ENCODE measurements at regions not wholly inside any gene's neighbourhood (a gene's known extent, or its start where the extent isn't known, plus 50 kb on each side); places are given as distances from the start of the nearest gene placed in this dataset.

GRCh38 chr10:129126982-129127381, 340.1 kb upstream of the MGMT start:
- no peaks in the 10 kb centered on the region for H3K36me3 Mint-ChIP-seq
- H3K4me1 Mint-ChIP-seq (ENCODE audit: unreplicated experiment), result no peaks in the 10 kb centered on the region
- peaks cover 16% of the 10 kb centered on the region for H3K27me3 Mint-ChIP-seq
- H3K27ac Mint-ChIP-seq, result no peak overlapping the region
- no peak overlapping the region for H3K4me3 Mint-ChIP-seq
- peak; percentile 22 for DNase-seq (ENCODE audit: extremely low spot score, unreplicated experiment)
- TF ChIP-seq, protein P1, sequence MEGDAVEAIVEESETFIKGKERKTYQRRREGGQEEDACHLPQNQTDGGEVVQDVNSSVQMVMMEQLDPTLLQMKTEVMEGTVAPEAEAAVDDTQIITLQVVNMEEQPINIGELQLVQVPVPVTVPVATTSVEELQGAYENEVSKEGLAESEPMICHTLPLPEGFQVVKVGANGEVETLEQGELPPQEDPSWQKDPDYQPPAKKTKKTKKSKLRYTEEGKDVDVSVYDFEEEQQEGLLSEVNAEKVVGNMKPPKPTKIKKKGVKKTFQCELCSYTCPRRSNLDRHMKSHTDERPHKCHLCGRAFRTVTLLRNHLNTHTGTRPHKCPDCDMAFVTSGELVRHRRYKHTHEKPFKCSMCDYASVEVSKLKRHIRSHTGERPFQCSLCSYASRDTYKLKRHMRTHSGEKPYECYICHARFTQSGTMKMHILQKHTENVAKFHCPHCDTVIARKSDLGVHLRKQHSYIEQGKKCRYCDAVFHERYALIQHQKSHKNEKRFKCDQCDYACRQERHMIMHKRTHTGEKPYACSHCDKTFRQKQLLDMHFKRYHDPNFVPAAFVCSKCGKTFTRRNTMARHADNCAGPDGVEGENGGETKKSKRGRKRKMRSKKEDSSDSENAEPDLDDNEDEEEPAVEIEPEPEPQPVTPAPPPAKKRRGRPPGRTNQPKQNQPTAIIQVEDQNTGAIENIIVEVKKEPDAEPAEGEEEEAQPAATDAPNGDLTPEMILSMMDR (conservative IDR thresholded peaks at IDR 0.05), result no peak
- H3K9me3 Mint-ChIP-seq, result no peaks in the 10 kb centered on the region

DNA sequence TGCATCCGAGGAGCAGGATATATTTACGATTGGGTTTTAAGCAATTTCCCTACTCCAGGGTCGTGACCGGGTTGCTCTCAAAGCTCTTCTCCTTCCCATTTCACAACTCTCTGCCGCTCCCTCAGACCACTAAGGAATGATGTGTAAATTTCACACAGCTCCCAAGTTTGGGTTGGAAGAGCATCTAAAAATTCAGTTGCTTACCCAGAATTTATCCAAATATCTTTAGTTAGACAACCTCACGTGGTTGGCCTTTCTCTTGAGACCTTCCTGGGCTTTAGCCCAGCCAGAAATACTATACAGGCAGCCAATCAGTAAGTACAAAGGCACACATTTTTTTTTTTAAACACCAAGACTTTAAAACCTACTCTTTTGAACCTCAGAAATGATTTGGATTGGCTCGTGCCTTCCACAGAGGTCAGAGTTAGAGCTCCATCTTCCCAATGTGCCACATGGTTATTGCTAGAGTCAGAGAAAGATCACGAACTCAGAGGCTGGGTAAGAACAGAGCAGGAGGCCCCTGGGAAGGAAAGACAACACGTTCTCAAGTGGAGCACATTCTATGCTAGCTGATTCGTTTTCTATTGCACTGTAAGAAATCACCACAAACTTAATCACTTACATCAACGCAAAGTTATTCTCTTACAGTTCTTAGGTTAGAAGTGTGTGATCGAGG, 335.4 kb upstream of the MGMT start:
- peaks cover 16% of the 10 kb centered on the region for H3K4me1 Mint-ChIP-seq (ENCODE audit: unreplicated experiment)
- DNase-seq (ENCODE audit: extremely low spot score, unreplicated experiment), result peak; percentile 16
- H3K27me3 Mint-ChIP-seq, result peaks cover 33% of the 10 kb centered on the region
- TF ChIP-seq, protein P1 (conservative IDR thresholded peaks at IDR 0.05), result no peak
- no peaks in the 10 kb centered on the region for H3K36me3 Mint-ChIP-seq
- H3K4me3 Mint-ChIP-seq, result no peak overlapping the region
- H3K27ac Mint-ChIP-seq, result no peak overlapping the region
- H3K9me3 Mint-ChIP-seq, result no peaks in the 10 kb centered on the region

DNA sequence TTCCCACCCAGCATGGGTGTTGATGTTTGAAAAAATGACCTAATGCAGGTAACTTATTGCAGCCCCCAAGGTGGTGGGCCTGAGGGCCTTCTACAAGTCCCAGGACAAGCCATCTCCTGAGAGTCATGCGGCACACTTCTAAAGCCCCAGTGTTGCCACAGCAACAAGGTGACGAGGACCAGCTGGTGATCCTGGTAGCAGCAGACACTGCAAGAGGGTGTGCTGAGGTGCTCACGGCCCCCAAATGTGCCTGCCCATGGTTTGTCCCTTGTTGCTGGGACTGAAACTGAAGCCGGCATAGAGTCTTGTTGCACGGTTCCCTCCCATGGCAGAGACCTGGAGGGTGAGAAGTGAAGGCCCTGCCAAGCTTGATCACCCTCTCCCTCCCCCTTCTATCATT, 333.2 kb upstream of the MGMT start:
- Mint-ChIP-seq H3K4me1 (ENCODE audit: unreplicated experiment) (peaks cover 16% of the 10 kb centered on the region), H3K36me3 (no peaks in the 10 kb centered on the region), H3K27me3 (peaks cover 39% of the 10 kb centered on the region), H3K4me3 (no peak overlapping the region), H3K27ac (no peak overlapping the region), H3K9me3 (no peaks in the 10 kb centered on the region)
- TF ChIP-seq, protein P1 (conservative IDR thresholded peaks at IDR 0.05), result no peak
- peak; percentile 43 for DNase-seq (ENCODE audit: extremely low spot score, unreplicated experiment)

GRCh38 chr10:129134371-129134770, 332.7 kb upstream of the MGMT start:
- peaks cover 39% of the 10 kb centered on the region for H3K27me3 Mint-ChIP-seq
- H3K36me3 Mint-ChIP-seq, result no peaks in the 10 kb centered on the region
- peaks cover 16% of the 10 kb centered on the region for H3K4me1 Mint-ChIP-seq (ENCODE audit: unreplicated experiment)
- TF ChIP-seq, protein P1 (conservative IDR thresholded peaks at IDR 0.05), result no peak
- H3K9me3 Mint-ChIP-seq, result no peaks in the 10 kb centered on the region
- H3K4me3 Mint-ChIP-seq, result no peak overlapping the region
- DNase-seq (ENCODE audit: extremely low spot score, unreplicated experiment), result no peak
- H3K27ac Mint-ChIP-seq, result no peak overlapping the region

DNA sequence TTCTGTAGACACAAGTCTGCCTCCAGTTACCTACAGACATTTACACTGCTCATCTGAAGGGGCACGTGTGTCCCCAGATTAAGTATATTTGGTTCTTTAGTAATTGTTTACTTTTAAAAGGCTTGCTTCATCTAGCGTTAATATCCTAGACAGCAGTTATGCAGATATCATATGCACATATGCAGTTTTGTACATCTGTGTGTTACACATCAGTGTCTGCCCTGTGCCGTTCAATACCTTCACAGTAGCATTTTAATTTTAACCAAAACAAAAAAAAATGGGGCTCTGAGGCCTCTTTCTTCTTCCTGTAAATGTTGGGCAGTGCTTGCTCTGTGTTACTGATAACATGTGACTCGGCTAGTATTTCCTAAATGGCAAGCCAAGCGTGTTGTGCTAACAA, 331.4 kb upstream of the MGMT start:
- TF ChIP-seq, protein P1 (conservative IDR thresholded peaks at IDR 0.05), result no peak
- no peak overlapping the region for H3K4me3 Mint-ChIP-seq
- H3K9me3 Mint-ChIP-seq, result no peaks in the 10 kb centered on the region
- H3K36me3 Mint-ChIP-seq, result no peaks in the 10 kb centered on the region
- no peak for DNase-seq (ENCODE audit: extremely low spot score, unreplicated experiment)
- H3K27me3 Mint-ChIP-seq, result peaks cover 39% of the 10 kb centered on the region
- peaks cover 16% of the 10 kb centered on the region for H3K4me1 Mint-ChIP-seq (ENCODE audit: unreplicated experiment)
- no peak overlapping the region for H3K27ac Mint-ChIP-seq

All from type B pancreatic cell (in vitro differentiated cells).